HG03571 (cell line): ENCODE measurements at regions not wholly inside any gene's neighbourhood (a gene's known extent, or its start where the extent isn't known, plus 50 kb on each side); places are given as distances from the start of the nearest gene placed in this dataset.
"Not testable (repeated sequence)": the region's sequence is repeated elsewhere in the genome, so short reads cannot be mapped to it uniquely, and the experiment has no call there.

ENCODE experiments used
- ATAC-seq: cut with Tn5 transposase; IDR thresholded peaks from one replicate; pipeline ENCODE4 v1.9.1; 2021; ENCODE audit not compliant: unreplicated experiment

DNA sequence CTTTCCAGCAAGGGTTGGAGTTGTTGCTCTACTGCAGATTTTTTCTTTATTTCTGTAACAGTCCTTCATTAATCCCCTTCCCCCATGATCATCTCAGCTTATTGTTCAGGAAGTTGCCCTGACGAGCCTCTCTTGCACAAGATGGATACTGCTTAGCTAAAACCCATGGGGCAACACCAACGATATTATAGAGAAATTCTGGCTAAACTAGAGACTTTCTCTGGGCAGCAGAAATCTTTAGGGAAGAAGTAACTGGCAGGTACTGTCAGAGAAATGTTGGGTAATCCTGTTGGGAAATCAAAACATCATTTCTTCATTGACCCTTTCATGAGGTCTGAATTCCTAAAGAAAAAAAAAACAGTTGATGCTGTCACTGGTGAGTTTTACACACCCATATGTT lies 921.3 kb downstream of the NLGN4X start:
- no peak for ATAC-seq

DNA sequence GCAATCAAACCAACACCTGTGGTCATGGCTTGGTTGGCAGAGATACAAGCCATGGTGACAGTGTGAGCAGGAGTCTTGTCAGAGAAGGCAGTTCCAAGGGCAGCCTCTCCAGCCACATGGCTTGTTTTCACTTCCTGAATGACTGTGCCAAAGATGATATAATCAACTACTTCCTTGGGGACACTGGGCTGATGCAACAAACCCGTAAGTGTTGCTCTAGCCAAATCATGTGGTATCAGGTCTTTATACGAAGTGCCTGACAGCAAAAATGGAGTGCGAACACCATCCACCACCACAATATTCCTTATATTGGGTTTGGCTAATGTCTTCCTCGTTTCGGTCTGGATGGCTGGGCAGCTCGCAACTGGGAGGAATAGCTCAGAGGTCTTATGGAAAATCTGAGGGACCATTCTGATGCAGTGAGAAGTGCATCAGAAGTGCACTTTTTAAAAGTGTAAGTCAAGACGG lies 922.0 kb downstream of the NLGN4X start:
- no peak for ATAC-seq

DNA sequence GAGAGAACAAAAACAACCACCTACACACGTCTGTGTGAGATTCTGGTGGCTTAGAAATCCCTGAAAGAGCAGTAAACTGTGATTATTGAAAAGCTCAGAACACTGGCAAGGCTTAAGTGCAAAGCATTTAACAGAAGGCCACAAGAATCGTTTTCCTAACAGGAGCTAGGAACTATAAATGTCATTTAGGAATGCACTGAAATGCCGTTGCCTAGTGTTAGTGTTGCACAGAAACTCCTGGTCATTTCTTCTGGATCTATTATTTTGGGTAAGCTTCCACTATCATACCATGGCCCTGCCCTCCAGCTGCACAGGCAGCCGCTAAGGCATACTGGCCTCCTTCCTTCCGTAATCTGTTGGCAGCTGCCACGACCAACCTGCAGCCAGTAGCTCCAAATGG lies 923.2 kb downstream of the NLGN4X start:
- ATAC-seq: no peak

DNA sequence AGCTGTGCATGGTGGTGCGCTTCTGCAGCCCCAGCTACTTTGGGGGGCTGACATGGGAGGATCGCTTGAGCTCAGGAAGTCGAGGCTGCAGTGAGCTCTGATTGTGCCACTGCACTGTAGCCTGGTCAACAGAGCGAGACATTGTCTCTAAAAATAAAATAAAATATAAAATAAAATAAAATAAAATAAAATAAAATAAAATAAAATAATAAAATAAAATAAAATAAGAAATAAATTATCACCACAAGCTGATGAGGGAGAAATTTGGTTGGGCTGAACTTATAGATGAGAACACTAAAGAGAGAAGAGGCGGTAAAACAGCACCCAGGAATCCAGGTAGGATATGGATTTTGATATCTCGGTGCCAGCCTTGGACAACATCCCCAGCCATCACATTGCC lies 933.7 kb downstream of the NLGN4X start:
- no peak for ATAC-seq

DNA sequence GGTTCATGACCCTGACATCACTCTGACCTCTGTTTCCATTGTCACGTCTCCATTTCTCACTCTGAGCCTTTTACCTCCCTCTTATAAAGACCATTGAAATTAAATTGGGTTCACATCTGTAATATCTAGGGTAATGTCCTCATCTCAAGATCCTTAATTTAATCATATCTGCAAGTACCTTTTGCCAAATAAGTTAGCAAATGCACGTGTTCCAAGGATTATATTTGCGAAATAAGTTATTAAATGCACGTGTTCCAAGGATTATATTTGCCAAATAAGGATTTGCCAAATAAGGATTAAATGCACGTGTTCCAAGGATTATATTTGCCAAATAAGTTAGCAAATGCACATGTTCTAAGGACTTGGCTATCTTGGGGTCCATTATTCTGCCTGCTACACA lies 938.0 kb downstream of the NLGN4X start:
- ATAC-seq: no peak

DNA sequence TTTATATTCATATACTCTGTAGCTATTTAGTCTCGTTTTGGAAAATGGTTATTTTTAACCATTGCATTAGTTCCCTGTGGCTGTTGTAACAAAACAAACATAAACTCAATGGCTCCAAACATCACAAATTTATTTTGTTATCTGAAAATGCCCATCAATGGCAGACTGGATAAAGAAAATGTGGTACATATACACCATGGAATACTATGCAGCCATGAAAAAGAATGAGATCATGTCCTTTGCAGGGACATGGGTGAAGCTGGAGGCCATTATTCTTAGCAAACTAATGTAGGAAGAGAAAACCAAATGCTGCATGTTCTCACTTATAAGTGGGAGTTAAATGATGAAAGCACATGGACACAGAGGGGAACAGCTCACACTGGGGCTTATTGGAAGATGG lies 938.7 kb downstream of the NLGN4X start:
- not testable (repeated sequence) for ATAC-seq

DNA sequence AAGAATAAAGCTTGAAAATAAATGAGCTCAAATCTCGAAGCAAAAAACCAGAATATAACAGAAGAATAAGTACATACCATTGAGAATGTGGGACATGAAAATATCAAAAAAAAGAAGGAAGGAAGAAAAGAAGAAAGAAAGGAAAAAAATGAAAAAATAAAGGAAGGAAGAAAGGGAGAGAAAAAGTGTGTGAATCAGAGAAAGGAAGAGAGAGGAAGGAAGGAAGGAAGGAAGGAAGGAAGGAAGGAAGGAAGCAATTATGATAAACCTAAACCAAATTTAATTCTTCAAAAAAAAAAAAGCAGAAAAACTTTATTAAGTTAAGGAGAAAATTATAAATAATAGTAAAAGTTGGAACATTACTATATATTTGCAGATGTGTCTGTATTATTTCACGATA lies 949.8 kb downstream of the NLGN4X start:
- no peak for ATAC-seq

DNA sequence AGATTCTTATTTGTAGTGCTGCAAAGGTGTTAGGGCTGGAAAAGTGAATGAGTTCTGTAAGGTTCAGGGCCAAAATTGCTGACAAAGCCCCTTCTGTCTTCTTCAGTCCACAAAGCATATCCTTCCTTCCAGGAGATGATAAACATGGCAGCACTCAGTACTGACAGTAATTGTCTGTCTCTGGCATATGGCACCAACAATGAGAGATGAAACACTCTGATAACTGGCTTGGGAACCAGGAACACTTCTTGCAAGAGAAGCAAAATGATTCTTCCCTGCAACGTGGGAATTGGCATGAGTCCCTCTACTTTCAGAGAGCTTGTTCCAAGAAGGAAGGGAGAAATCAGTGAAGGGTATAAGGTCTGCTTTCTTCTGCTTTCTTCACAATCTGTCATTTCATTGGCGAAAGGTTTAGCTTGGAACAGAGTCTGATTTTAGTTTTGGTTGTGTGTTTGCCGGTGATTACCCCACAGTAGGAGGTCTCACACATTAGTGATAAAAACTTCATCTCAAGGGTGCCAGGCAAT lies 963.3 kb downstream of the NLGN4X start:
- ATAC-seq: no peak

DNA sequence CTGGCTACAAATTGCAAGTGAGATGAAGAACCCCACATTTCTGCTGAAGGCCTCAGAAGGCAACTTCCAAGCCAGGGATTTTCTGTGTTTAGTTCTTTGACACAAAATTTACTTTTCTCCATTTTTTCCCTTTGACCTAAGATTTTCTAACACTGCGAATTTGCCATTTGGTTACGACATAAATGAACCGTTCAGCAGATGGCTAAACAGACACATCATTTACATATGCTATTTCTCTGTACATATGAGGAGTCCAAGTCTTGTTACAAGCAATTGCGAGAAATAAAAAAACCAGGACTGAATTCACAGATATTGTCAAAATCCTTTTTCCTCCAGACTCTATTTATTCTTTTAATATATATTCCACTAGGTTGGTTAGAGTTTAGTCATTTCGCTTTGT lies 978.6 kb downstream of the NLGN4X start:
- ATAC-seq: no peak

DNA sequence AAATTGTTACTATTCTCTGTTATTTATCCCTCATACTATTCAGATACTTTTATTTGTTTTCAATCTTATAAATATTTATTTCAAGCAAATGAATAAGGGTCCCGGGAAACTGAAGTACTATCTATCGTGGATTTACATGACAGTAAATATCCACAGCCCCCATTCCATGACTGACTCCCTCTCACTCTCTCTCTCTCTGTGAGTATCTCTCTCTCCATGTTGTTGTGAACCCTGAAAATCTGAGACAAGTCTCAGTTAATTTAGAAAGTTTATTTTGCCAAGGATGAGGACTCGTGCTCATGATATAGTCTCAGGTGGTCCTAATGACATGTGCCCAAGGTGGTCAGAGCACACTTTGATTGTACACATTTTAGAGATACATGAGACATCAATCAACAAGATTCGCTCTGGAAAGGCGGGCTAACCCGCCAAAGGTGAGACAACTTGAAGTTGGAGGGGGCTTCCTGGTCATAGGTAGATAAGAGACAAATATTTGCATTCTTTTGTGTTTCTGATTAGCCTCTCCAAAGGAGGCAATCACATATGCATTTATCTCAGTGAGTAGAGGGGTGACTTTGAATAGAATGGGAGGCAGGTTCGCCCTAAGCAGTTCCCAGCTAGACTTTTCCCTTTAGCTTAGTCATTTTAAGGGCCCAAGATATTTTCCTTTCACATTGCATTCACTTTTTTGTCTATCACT lies 986.4 kb downstream of the NLGN4X start:
- ATAC-seq: no peak

DNA sequence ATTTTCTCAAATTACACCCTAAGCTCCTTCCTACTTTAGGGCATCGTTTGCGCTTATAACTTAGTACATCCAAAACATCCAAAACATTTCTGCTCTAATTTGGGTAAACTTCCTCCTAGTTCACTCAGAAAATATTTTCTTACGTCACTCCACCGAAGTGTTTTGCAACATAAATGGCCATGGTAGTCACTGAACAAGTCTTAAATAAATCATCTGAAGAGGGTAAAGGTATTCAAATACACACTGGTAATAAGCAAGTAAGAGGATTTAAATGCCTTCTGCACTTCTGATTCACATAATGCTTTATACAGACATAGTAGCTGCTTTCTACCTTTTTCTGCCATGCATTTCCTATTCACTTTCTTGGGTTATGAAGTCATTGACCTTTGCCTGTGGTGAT lies 991.9 kb downstream of the NLGN4X start:
- no peak for ATAC-seq

DNA sequence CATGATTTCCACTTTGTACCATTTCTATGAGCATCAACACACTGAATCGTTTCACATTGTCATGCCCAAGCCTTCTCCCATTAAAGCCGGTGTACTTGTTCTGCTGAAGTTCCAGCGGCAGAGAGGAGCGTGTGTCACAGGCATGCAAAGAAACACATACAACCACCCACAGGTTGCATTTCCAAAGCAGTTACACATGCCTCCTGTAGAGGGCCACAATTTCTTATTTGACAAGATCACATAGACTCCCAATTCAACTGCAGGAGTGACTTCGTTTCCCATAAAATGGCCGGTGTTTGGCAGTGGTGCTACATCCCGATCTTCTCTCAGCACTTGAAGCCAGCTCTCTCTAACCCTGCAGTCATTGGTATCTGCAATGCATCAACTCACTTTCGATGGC lies 992.6 kb downstream of the NLGN4X start:
- no peak for ATAC-seq

DNA sequence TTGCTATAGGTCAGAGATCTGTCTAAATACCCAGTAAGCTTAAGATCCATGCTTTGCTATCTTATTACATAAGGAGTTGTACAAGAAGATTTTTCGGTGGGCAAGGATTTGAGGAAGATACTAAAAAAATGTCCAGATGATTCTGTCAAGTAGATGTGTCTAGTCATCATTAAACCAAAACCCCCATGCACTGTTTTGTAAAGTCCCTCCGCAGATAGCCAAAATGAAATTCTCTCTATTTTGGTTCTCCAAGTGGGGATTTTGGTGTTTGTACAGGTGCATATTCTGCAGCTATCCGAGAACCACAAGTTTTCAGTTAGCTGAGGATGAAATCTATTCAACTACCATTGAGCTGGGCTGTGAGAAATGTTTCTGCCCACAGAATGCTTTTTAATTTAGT lies 994.8 kb downstream of the NLGN4X start:
- ATAC-seq: no peak

DNA sequence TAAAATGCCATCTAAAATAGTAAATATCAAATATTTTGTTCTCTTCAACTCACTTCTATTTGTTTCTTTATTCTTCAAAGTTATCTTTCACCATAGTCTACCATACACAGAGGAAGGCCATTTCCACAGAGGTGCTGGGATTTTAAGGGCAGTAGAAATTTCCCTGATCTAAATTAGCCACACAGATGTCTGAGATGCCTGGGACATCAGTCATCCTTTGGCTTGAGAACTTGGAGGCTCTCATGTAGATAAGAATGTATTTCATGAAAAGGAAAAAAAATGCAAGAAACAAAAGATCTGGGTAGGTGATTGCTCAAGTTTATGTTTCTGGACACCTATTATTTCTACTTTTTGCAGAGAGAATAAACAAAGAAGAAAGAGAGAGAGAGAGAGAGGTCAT lies 1008.2 kb downstream of the NLGN4X start:
- no peak for ATAC-seq

DNA sequence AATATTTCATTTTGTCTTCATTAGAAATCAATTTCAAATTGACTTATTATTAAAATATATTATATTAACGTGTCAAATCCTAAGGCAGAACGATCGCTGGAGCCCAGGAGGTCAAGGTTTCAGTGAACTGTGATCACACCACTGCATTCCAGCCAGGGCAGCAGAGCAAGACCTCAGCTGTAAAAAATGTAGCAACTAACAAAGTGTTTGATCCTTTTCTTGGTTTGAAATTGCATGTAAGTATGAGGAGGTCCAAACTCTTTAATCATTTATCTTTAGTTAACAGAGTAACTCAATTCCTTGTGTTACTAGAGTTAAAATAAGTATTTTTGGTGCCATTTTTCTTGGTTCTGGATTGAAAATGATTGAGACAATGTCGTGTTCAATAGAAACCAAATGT lies 1033.9 kb downstream of the NLGN4X start:
- ATAC-seq: no peak

DNA sequence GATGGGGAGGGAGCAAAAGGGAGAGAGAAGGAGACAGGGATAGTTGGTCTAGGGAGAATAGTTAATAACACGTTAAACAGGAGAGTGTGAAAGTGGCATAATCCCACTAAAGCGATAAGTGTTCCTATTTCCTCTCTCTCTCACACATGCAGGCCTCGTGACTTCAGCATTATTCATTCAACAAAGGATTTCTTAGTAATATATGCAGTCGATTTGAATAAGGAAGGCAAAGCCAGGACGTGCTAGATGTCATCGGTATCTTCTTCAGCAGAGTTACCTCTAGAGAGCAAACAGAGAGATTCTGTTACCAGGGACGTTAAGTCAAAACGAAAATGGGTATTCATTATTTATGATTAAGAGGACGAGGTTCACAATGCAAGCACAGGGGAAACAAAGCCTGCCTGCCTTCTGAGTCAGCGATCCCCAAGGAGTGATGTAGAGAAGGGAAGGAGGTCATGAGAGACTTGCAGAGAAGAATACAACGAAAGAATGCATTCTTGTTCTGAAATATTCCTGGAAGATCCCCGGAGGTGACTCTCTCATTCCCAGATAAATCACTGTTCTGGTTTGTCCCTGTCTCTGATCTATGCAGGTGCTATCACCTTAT lies 1048.4 kb downstream of the NLGN4X start:
- no peak for ATAC-seq

DNA sequence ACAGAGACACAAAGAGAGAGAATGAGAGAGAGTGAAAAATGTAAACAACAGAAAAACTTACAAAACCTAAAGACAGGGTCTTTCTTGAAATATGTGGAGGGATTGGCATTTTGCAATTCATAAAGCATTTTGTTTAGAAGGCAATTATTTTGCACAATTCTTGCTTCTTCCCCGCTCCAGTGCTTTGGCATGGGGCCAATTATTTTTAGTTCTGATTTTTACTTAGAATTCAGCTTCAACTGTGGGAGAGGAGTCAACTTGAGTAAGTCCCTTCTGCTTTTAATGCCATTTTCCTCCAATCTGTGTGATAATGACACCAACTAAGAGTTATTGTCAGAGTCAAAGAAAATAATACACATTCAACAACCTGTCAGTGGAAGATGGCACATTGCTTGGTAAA lies 1051.9 kb downstream of the NLGN4X start:
- ATAC-seq: no peak

DNA sequence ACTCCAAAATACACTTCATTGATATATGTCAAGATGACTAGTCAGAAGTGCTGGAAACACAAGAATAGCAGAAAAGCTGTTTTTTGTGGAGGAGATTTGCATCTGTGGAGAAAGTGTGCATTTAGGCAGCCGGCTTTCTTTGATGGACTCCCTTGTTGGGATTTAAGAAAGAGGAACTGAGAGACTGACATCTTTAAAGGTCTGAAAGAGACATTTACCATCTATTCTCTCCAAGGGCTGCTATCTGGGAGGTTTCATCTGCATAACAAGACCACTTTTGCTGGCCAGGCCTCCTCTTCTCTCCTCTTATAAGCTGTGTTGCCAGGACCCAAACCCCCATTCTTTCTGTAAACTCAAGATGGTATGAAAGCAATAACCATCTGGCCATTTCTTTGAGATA lies 1065.0 kb downstream of the NLGN4X start:
- no peak for ATAC-seq

DNA sequence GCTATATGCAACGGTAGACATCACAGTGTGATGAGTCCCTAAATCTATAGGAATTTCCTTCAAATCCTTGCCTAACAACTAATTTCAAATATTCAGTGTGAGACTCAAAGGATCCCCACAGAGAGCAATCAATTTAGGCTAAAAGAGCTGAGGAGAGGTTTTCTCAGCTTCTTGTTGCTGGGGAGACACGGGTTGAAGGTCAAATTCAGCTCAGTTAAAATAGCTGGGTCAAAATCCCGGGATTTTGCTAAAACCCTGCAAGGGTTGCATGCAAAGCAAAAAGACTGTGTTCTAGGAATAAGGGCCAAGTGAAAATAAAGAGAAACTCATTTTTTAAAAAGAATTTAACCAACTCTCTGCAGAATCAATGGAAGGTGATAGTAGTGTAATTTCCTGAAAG lies 1073.4 kb downstream of the NLGN4X start:
- no peak for ATAC-seq

DNA sequence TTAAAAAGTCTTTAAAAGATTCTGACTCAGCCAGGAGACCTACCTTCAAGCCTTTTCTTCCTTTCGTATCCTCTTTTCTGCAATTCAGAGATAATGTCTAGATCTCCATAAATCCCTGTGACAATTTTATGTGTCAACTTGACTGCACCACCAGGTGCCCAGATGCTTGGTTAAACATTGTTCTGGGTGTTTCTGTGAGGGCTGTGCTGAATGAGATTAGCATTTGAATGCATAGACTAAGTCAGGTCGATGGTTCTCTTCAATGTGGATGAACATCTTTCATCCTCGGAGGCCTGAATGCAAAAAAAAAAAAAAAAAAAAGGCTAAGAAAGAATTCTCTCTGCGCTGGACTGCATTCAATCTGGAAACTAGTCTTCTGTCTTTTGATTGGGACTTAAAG lies 1082.7 kb downstream of the NLGN4X start:
- no peak for ATAC-seq

DNA sequence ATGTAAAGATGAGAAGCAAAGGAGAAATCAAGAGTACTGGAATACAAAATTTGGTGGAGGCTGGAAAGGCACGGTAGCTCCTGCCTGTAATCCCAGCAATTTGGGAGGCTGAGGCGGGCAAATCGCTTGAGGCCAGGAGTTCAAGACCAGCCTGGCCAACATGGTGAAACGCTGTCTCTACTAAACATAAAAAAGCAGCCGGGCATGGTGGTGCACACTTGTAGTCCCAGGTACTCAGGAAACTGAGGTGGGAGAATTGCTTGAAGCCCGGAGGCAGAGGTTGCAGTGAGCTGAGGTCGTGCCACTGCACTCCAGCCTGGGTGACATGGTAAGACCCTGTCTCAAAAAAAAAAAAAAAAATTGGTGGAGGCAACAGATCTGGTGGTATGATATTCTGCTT lies 1086.0 kb downstream of the NLGN4X start:
- ATAC-seq: no peak

DNA sequence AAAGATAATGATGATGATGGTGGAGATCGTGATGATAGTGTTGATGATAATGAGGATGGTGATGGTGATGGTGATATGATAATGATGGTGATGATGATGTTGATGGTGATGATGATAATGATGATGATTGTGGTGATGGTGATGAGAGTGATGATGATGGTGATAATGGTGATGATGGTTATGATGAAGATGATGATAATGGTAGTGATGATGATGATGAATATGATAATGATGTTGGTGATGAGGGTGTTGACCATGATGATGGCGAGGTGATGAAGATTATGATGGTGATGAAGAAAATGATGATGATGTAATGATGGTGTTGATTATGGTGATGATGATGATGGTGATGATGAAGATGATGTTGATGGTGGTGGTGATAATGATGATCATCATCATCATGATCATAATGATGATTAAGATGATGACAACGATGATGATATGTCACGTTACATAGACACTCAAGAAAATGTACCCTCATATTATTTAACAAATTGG lies 1106.4 kb downstream of the NLGN4X start:
- ATAC-seq: no peak

DNA sequence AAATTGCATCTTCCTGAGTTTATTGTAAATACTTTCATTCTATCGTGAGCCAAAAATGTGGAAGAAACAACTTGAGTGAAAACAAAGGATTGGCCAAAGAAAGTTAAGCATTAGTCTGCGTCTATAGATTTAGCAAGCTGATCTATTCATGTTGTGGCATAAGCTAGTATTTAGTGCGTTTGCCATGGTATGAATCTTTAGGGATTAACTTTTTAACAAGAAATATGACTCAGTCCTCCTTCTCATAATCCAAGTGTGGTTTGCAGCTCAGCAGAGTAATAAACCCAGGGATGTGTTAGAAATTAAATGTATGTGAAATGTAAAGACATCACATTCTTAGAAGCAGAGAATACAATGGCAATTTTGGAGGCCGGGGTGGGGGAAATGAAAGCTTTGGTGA lies 1110.9 kb downstream of the NLGN4X start:
- no peak for ATAC-seq
